ENCODE measurements at regions not wholly inside any gene's neighbourhood (a gene's known extent, or its start where the extent isn't known, plus 50 kb on each side); places are given as distances from the start of the nearest gene placed in this dataset.
A peak's percentile ranks its signal among the peaks of the same experiment; 100 is the strongest.
"Not testable (repeated sequence)": the region's sequence is repeated elsewhere in the genome, so short reads cannot be mapped to it uniquely, and the experiment has no call there.

DNA sequence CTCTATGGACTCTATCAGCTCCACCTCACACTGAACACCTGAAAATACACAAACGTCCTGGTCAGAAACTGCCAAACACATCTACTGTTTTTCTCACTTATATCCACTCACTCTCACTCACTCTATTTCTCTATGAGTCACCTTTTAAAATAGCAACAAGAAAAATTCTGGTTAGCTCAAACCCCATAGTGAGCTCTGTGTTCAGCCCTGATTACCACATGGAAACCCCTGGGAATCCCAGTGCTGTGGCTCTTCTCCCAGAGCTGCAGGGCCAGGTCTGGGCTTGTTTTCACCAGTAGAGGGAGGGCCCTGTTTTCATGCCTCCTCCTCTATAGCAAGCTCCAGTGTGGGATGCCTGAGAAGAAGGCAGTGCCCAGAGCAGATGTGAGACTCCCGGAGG is 1126.1 kb downstream of the TMEM121 start:
- ATAC-seq: no peak

GRCh38 chr14:106657460-106657859 is 1131.1 kb downstream of the TMEM121 start:
- H3K9me3 Mint-ChIP-seq: no peaks in the 10 kb centered on the region
- no peak overlapping the region for H3K4me3 Mint-ChIP-seq
- H3K36me3 Mint-ChIP-seq: no peaks in the 10 kb centered on the region
- peaks cover 16% of the 10 kb centered on the region for H3K4me1 Mint-ChIP-seq
- no peak overlapping the region for H3K27ac Mint-ChIP-seq
- ATAC-seq: peak; percentile 64
- no peaks in the 10 kb centered on the region for H3K27me3 Mint-ChIP-seq

More for the DNA sequence above, 1126.1 kb downstream of the TMEM121 start:
- Mint-ChIP-seq H3K27ac (no peak overlapping the region), H3K36me3 (peaks cover 5% of the 10 kb centered on the region), H3K4me3 (no peak overlapping the region), H3K27me3 (peaks cover 26% of the 10 kb centered on the region), H3K4me1 (peaks cover 2% of the 10 kb centered on the region), H3K9me3 (peaks cover 10% of the 10 kb centered on the region)

GRCh38 chr14:106658066-106658860 is 1131.9 kb downstream of the TMEM121 start:
- peak overlapping the region; percentile 4 for H3K4me3 Mint-ChIP-seq
- not testable (repeated sequence) for H3K27ac Mint-ChIP-seq, H3K9me3 Mint-ChIP-seq

GRCh38 chr14:106661561-106661960 is 1135.2 kb downstream of the TMEM121 start:
- not testable (repeated sequence) for H3K4me3 Mint-ChIP-seq, H3K9me3 Mint-ChIP-seq, ATAC-seq, H3K27me3 Mint-ChIP-seq, H3K27ac Mint-ChIP-seq, H3K36me3 Mint-ChIP-seq
- H3K4me1 Mint-ChIP-seq: peaks cover 22% of the 10 kb centered on the region

More at GRCh38 chr14:106658066-106658860, 1131.9 kb downstream of the TMEM121 start:
- H3K36me3 Mint-ChIP-seq, H3K27me3 Mint-ChIP-seq, ATAC-seq: not testable (repeated sequence)
- peaks cover 21% of the 10 kb centered on the region for H3K4me1 Mint-ChIP-seq

DNA sequence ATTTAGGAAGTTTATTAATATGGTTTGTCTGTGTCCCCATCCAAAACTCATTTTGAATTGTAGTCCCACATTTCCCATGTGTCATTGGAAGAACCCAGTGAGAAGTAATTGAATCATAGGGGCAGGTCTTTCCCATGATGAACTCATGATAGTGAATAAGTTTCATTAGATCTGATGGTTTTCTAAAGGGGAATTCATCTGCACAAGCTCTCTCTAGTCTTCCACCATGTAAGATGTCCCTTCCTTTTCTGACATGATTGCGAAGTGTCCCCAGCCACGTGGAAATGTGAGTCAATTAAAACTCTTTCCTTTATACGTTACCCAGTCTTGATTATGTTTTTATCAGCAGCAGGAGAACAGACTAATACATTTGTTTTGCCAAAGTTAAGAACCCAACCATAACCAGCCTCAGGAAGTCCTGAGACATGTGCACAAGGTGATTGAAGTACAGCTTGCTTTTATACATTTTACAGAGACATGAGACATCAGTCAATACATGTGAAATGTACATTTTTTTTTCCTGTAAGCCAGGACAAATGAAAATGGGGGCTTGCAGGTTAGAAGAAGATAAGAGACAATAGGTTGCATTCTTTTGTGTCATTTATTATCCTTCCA is 1136.7 kb downstream of the TMEM121 start:
- no peak for ATAC-seq
- H3K4me3 Mint-ChIP-seq: no peak overlapping the region
- H3K36me3 Mint-ChIP-seq: no peaks in the 10 kb centered on the region
- peaks cover 15% of the 10 kb centered on the region for H3K4me1 Mint-ChIP-seq
- no peak overlapping the region for H3K27ac Mint-ChIP-seq
- no peaks in the 10 kb centered on the region for H3K9me3 Mint-ChIP-seq
- H3K27me3 Mint-ChIP-seq: no peaks in the 10 kb centered on the region

DNA sequence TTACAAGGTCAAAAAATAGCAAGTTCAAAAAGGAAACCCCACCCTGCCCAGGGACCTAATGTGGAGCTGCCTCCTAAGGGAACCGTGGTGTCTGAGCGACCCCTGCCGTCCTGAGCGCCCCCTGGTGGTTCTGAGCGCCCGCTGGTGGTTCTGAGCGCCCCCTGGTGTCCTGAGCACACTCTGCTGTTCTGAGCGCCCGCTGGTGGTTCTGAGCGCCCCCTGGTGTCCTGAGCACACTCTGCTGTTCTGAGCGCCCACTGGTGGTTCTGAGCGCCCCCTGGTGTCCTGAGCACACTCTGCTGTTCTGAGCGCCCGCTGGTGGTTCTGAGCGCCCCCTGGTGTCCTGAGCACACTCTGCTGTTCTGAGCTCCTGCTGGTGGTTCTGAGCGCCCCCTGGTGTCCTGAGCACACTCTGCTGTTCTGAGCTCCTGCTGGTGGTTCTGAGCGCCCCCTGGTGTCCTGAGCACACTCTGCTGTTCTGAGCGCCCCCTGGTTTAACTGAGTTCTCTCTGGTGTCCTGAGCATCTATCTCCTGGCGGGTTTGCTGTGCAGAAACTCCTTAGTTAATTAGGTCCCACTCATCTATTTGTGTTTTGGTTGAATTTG is 1137.5 kb downstream of the TMEM121 start:
- H3K4me1 Mint-ChIP-seq: peaks cover 14% of the 10 kb centered on the region
- H3K27ac Mint-ChIP-seq, H3K4me3 Mint-ChIP-seq: not testable (repeated sequence)

DNA sequence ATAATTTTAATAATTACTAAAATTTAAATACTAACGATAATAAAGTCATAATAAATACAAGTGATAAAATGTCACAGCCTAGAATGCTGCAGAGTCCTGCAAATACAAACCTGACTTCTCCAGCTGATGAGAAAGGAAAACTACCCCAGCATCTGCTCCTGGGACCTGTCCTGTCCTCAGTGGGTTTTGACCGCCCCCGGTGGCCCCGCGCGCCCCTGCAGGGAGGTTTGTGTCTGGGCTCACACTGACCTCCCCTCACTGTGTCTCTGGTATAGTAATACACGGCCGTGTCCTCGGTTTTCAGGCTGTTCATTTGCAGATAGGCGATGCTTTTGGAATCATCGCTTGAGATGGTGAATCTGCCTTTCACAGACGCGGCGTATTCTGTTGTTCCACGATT is 1139.4 kb downstream of the TMEM121 start:
- Mint-ChIP-seq H3K36me3 (no peaks in the 10 kb centered on the region), H3K4me1 (peaks cover 14% of the 10 kb centered on the region), H3K4me3 (no peak overlapping the region), H3K27me3 (peaks cover 14% of the 10 kb centered on the region), H3K9me3 (no peaks in the 10 kb centered on the region), H3K27ac (no peak overlapping the region)
- ATAC-seq: no peak

More for the DNA sequence above, 1137.5 kb downstream of the TMEM121 start:
- not testable (repeated sequence) for ATAC-seq, H3K27me3 Mint-ChIP-seq, H3K36me3 Mint-ChIP-seq, H3K9me3 Mint-ChIP-seq

- H3K27me3 Mint-ChIP-seq: peaks cover 19% of the 10 kb centered on the region
- peaks cover 13% of the 10 kb centered on the region for H3K4me1 Mint-ChIP-seq
- H3K27ac Mint-ChIP-seq: no peak overlapping the region
- no peak for ATAC-seq
- no peaks in the 10 kb centered on the region for H3K9me3 Mint-ChIP-seq
- H3K4me3 Mint-ChIP-seq: no peak overlapping the region
- H3K36me3 Mint-ChIP-seq: no peaks in the 10 kb centered on the region
Observed at GRCh38 chr14:106666341-106666740, 1140.0 kb downstream of the TMEM121 start.

DNA sequence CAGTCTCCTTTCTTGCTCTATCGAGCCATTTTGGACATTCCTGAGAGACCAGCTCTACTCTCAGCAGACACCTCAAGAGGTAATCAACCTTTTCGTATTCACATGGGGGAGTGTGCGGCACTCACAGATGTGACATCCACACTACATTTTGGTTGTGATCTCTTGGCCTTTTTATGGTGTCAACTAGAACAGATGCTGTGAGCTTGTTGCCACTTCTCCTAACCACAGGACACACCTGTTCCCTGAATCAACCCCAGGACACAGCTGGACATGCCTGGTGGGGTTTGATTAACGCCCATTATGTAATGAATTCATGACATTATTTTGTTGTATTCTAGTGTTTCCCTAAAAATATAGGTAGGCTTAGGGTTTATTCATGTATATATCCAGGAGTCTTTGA is 1143.6 kb downstream of the TMEM121 start:
- no peak for ATAC-seq
- no peaks in the 10 kb centered on the region for H3K4me1 Mint-ChIP-seq

DNA sequence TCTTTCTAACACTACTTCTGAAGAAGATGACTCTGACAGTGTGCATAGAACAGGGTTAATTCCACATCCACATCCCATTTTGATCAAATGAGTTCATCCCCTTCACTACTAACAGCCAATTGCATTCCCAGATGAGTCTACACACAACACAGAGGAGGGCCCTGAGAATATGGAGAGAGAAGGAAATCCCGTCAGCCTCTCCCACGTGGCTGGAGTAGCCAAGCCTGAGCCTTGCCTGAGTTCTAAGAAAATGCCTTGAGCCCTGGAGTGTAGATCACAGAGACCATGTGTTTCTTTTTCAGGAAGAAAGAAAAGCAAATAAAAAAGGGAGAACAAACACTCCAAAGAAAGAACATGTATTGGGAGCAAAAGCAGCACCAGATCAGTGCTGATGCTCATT is 1147.7 kb downstream of the TMEM121 start:
- H3K27me3 Mint-ChIP-seq: peaks cover 46% of the 10 kb centered on the region
- not testable (repeated sequence) for ATAC-seq, H3K4me1 Mint-ChIP-seq, H3K27ac Mint-ChIP-seq, H3K9me3 Mint-ChIP-seq, H3K4me3 Mint-ChIP-seq, H3K36me3 Mint-ChIP-seq

More for the DNA sequence above, 1143.6 kb downstream of the TMEM121 start:
- H3K36me3 Mint-ChIP-seq: no peaks in the 10 kb centered on the region
- H3K27ac Mint-ChIP-seq: no peak overlapping the region
- peaks cover 32% of the 10 kb centered on the region for H3K27me3 Mint-ChIP-seq
- no peak overlapping the region for H3K4me3 Mint-ChIP-seq
- no peaks in the 10 kb centered on the region for H3K9me3 Mint-ChIP-seq

DNA sequence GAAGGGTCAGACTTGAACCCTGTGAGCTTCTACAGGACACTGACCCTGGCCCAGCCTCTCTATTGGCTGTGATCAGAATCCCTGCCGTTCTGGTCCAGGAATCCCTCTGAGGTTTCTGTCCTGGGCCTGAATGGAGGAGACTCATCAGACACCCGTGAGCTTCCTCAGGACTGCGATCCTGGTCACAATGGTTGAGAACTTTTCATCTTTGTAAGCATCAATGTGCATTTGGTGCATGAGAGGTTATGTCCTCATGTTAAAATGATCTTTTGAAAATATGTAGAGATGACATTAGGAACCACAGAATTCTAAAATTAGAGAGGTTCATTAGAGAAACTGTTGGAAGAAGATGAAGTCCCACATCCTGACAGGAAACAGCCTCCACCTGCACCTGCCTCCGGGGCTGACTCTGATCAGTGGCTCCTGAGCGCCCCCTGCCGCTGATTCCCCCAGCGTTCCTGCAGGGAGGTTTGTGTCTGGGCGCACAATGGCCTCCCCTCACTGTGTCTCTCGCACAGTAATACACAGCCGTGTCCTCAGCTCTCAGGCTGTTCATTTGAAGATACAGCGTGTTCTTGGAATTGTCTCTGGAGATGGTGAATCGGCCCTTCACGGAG is 1148.2 kb downstream of the TMEM121 start:
- H3K4me3 Mint-ChIP-seq: not testable (repeated sequence)

GRCh38 chr14:106675716-106676115 is 1149.3 kb downstream of the TMEM121 start:
- H3K36me3 Mint-ChIP-seq, H3K4me3 Mint-ChIP-seq, ATAC-seq, H3K4me1 Mint-ChIP-seq, H3K9me3 Mint-ChIP-seq, H3K27ac Mint-ChIP-seq: not testable (repeated sequence)
- H3K27me3 Mint-ChIP-seq: peaks cover 48% of the 10 kb centered on the region

More for the DNA sequence above, 1148.2 kb downstream of the TMEM121 start:
- H3K36me3 Mint-ChIP-seq, H3K9me3 Mint-ChIP-seq, H3K4me1 Mint-ChIP-seq, H3K27ac Mint-ChIP-seq, ATAC-seq: not testable (repeated sequence)
- H3K27me3 Mint-ChIP-seq: peaks cover 47% of the 10 kb centered on the region

- no peak for ATAC-seq
- Mint-ChIP-seq H3K27me3 (peaks cover 36% of the 10 kb centered on the region), H3K9me3 (no peaks in the 10 kb centered on the region), H3K4me3 (no peak overlapping the region), H3K4me1 (peaks cover 10% of the 10 kb centered on the region), H3K36me3 (no peaks in the 10 kb centered on the region), H3K27ac (no peak overlapping the region)
Observed at GRCh38 chr14:106679776-106680175, 1153.4 kb downstream of the TMEM121 start.

DNA sequence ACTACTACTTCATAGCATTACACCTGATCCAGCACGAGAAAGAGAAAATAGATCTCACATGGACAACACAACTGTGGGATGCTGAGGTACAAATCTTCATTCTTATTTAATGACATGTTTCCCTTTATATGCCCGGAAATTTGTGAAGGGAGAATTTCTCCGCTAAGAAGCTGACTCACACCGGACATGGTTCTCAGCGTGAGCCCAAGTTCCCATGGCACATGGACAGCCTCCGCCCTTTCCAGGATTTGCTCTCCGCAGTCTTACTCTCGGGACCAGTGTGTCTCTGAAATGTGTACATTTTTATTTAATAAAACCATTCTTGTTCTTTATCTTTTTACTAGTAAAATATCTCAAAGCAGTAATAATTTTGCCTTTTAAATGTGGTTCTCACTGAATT is 1154.8 kb downstream of the TMEM121 start:
- Mint-ChIP-seq H3K9me3 (no peaks in the 10 kb centered on the region), H3K27ac (no peak overlapping the region), H3K27me3 (peaks cover 28% of the 10 kb centered on the region), H3K36me3 (no peaks in the 10 kb centered on the region), H3K4me3 (no peak overlapping the region), H3K4me1 (peaks cover 5% of the 10 kb centered on the region)
- ATAC-seq: no peak

DNA sequence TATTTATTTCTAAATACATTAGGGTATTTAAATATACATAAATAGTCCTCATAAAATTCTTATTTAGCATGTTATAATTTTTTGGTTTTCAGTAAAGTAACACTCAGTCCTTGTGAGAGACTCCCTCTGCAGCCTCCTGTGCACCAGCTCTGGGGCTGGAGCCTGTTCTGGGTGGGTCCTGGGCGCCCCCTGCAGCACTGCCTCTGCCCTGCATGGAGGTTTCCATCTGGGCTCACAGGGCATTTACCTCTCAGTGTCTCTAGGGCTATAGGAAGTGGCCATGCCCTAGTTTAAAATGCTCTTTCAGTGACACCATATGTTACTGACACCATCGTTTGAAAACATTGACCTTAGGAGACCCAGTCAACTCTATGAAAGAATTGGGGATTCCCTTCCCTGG is 1155.2 kb downstream of the TMEM121 start:
- Mint-ChIP-seq H3K36me3 (no peaks in the 10 kb centered on the region), H3K4me3 (no peak overlapping the region), H3K9me3 (no peaks in the 10 kb centered on the region), H3K27ac (no peak overlapping the region), H3K4me1 (peaks cover 5% of the 10 kb centered on the region), H3K27me3 (peaks cover 28% of the 10 kb centered on the region)
- no peak for ATAC-seq

Measured in stimulated activated memory B cell treated with anti-CD40 and anti-IgM and Interleukin-4, amounts not matched to agents 10 μg/mL and 1 μg/mL and 100 μg/mL, for 72 hours (primary cell).